WTC11 (cell line): ENCODE measurements at regions not wholly inside any gene's neighbourhood (a gene's known extent, or its start where the extent isn't known, plus 50 kb on each side); places are given as distances from the start of the nearest gene placed in this dataset.

Source experiments
- JUN ChIP-seq: sonication (generic); formaldehyde crosslinking; IDR thresholded peaks from 2 replicates; pipeline ENCODE4 v1.8.0; 2023; ENCODE audit warnings: mild to moderate bottlenecking, missing genetic modification reagents
- NR3C1 ChIP-seq: sonication (generic); formaldehyde crosslinking; conservative IDR thresholded peaks from 2 replicates; pipeline ENCODE4 v1.8.1; 2023; ENCODE audit warnings: low read depth, mild to moderate bottlenecking, missing genetic modification reagents
- RORB ChIP-seq: fragments of 250-450 bp; sonication (Bioruptor Pico); IDR thresholded peaks from 2 replicates; pipeline ENCODE4 v1.9.0; 2021; ENCODE audit warnings: mild to moderate bottlenecking
- TEAD1 ChIP-seq: sonication (generic); formaldehyde crosslinking; IDR thresholded peaks from 2 replicates; pipeline ENCODE4 v1.8.0; 2022; ENCODE audit warnings: mild to moderate bottlenecking, missing genetic modification reagents
- TEAD4 ChIP-seq: sonication (generic); formaldehyde crosslinking; IDR thresholded peaks from 2 replicates; pipeline ENCODE4 v1.8.0; 2022; ENCODE audit warnings: mild to moderate bottlenecking, missing genetic modification reagents
- ZBTB21 ChIP-seq: sonication (generic); formaldehyde crosslinking; IDR thresholded peaks from 2 replicates; pipeline ENCODE4 v1.8.1; 2023; ENCODE audit warnings: mild to moderate bottlenecking, missing genetic modification reagents, borderline replicate concordance
- ZNF121 ChIP-seq: sonication (generic); formaldehyde crosslinking; IDR thresholded peaks from 2 replicates; pipeline ENCODE4 v1.8.0; 2023; ENCODE audit warnings: missing genetic modification reagents
- TF ChIP-seq, protein P1 (sequence below): fragments of 200-600 bp; IDR thresholded peaks from 2 replicates; pipeline ENCODE4 v1.8.0; 2022; ENCODE audit warnings: antibody characterized with exemption
- TF ChIP-seq, protein P2 (sequence below): sonication (generic); formaldehyde crosslinking; IDR thresholded peaks from 2 replicates; pipeline ENCODE4 v1.8.1; 2023; ENCODE audit warnings: mild to moderate bottlenecking, missing genetic modification reagents, moderate library complexity
- TF ChIP-seq, protein P3 (sequence below): sonication (generic); formaldehyde crosslinking; conservative IDR thresholded peaks from 2 replicates; pipeline ENCODE4 v1.8.1; 2022; ENCODE audit warnings: mild to moderate bottlenecking, missing genetic modification reagents
- TF ChIP-seq, protein P4 (sequence below): sonication (generic); formaldehyde crosslinking; IDR thresholded peaks from 2 replicates; pipeline ENCODE4 v1.8.1; 2022; ENCODE audit warnings: low read depth, mild to moderate bottlenecking, moderate library complexity, missing genetic modification reagents, borderline replicate concordance
- TF ChIP-seq, protein P5 (sequence below): fragments of 250-450 bp; sonication (Bioruptor Pico); IDR thresholded peaks from 2 replicates; pipeline ENCODE4 v2.1.2; 2022; ENCODE audit warnings: mild to moderate bottlenecking, moderate library complexity
- TF ChIP-seq, protein P6 (sequence below): sonication (generic); formaldehyde crosslinking; IDR thresholded peaks from 2 replicates; pipeline ENCODE4 v1.8.0; 2022; ENCODE audit warnings: mild to moderate bottlenecking, missing genetic modification reagents

DNA sequence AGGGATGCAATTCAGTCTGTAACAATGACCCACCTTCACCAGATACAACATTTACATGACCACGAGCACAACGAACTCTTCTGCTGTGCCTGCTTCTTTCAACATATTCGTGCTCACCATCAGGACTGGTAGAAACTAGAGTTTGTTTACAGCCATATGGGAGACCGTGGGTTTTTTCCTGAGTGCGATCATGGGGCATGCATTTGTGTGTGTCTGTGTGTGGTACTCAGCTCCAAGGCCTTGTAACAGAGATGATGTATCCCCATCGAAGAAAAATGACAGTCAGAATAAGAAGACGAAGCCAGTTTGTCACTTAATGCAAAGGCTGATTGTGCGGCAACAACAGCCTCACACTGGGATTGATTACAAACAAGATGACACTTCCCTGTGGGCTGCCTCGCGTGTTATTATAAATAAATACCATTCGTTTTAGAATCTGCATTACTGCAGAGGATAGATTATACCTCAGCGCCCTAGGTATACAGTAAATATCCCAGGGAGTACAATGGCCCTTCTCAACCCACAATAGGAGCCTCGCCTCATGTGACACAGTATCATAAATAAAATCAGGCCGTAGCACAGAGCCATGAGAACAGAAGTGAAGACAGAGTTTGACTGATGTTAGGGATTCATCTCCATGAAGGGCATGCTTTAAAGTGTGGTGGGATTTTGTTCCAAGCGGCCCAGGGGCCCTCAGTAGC lies 97.3 kb upstream of the NOCT start:
- TF ChIP-seq, protein P1, sequence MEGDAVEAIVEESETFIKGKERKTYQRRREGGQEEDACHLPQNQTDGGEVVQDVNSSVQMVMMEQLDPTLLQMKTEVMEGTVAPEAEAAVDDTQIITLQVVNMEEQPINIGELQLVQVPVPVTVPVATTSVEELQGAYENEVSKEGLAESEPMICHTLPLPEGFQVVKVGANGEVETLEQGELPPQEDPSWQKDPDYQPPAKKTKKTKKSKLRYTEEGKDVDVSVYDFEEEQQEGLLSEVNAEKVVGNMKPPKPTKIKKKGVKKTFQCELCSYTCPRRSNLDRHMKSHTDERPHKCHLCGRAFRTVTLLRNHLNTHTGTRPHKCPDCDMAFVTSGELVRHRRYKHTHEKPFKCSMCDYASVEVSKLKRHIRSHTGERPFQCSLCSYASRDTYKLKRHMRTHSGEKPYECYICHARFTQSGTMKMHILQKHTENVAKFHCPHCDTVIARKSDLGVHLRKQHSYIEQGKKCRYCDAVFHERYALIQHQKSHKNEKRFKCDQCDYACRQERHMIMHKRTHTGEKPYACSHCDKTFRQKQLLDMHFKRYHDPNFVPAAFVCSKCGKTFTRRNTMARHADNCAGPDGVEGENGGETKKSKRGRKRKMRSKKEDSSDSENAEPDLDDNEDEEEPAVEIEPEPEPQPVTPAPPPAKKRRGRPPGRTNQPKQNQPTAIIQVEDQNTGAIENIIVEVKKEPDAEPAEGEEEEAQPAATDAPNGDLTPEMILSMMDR = no peak
- TF ChIP-seq NR3C1 (CRISPR knock-in tag) (no peak), TEAD1 (CRISPR knock-in tag) (no peak), ZNF121 (CRISPR knock-in tag) (no peak), JUN (CRISPR knock-in tag) (no peak), RORB (CRISPR knock-in tag) (no peak), ZBTB21 (CRISPR knock-in tag) (no peak), TEAD4 (no peak)
- TF ChIP-seq, protein P2, sequence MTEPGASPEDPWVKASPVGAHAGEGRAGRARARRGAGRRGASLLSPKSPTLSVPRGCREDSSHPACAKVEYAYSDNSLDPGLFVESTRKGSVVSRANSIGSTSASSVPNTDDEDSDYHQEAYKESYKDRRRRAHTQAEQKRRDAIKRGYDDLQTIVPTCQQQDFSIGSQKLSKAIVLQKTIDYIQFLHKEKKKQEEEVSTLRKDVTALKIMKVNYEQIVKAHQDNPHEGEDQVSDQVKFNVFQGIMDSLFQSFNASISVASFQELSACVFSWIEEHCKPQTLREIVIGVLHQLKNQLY = no peak
- TF ChIP-seq, protein P3, sequence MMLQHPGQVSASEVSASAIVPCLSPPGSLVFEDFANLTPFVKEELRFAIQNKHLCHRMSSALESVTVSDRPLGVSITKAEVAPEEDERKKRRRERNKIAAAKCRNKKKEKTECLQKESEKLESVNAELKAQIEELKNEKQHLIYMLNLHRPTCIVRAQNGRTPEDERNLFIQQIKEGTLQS = no peak
- TF ChIP-seq, protein P4, sequence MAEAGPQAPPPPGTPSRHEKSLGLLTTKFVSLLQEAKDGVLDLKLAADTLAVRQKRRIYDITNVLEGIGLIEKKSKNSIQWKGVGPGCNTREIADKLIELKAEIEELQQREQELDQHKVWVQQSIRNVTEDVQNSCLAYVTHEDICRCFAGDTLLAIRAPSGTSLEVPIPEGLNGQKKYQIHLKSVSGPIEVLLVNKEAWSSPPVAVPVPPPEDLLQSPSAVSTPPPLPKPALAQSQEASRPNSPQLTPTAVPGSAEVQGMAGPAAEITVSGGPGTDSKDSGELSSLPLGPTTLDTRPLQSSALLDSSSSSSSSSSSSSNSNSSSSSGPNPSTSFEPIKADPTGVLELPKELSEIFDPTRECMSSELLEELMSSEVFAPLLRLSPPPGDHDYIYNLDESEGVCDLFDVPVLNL (CRISPR knock-in tag) = no peak
- TF ChIP-seq, protein P5, sequence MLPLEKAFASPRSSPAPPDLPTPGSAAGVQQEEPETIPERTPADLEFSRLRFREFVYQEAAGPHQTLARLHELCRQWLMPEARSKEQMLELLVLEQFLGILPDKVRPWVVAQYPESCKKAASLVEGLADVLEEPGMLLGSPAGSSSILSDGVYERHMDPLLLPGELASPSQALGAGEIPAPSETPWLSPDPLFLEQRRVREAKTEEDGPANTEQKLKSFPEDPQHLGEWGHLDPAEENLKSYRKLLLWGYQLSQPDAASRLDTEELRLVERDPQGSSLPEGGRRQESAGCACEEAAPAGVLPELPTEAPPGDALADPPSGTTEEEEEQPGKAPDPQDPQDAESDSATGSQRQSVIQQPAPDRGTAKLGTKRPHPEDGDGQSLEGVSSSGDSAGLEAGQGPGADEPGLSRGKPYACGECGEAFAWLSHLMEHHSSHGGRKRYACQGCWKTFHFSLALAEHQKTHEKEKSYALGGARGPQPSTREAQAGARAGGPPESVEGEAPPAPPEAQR (CRISPR knock-in tag) = no peak
- TF ChIP-seq, protein P6, sequence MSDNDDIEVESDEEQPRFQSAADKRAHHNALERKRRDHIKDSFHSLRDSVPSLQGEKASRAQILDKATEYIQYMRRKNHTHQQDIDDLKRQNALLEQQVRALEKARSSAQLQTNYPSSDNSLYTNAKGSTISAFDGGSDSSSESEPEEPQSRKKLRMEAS = no peak
